Breast epithelium (tissue), 4 donors: ENCODE measurements at regions not wholly inside any gene's neighbourhood (a gene's known extent, or its start where the extent isn't known, plus 50 kb on each side); places are given as distances from the start of the nearest gene placed in this dataset.

ENCODE experiments used
- DNase-seq, 2 donors: peaks; one replicate each; pipeline ENCODE4 v3.0.0-alpha.2; 2019; ENCODE audit warnings: low spot score in 2 of 2
- H3K27ac ChIP-seq, 2 donors: fragments of 200-600 bp; sonication (generic) in 1 of 2; one replicate each; pipeline ENCODE4 v1.5.1; 2016 to 2019; ENCODE audit warnings: mild to moderate bottlenecking in 1 of 2
- H3K27me3 ChIP-seq, 2 donors: fragments of 200-600 bp; sonication (generic) in 1 of 2; one replicate each; pipeline versions ENCODE4 v1.5.1 to v1.6.0; 2017 to 2019; ENCODE audit warnings: control low read depth in 1 of 2, mild to moderate bottlenecking in 1 of 2
- H3K36me3 ChIP-seq: fragments of 200-600 bp; one replicate; pipeline ENCODE4 v1.5.1; 2019
- H3K4me1 ChIP-seq, 2 donors: fragments of 200-600 bp; sonication (generic); one replicate each; pipeline ENCODE4 v1.5.1; 2016 to 2019; ENCODE audit warnings: control low read depth in 1 of 2
- H3K4me3 ChIP-seq, 3 donors: fragments of 200-600 bp; sonication (generic); 1 replicate in 2 of 3; 2 replicates in 1 of 3; pipeline ENCODE4 v1.5.1; 2016 to 2019; ENCODE audit warnings: mild to moderate bottlenecking in 3 of 3, moderate library complexity in 2 of 3
- H3K9me3 ChIP-seq, 2 donors: fragments of 200-600 bp; sonication (generic) in 1 of 2; one replicate each; pipeline ENCODE4 v1.5.1; 2016 to 2019; ENCODE audit warnings: control low read depth in 1 of 2
- CTCF ChIP-seq, 3 donors: fragments of 450-650 bp; IDR thresholded peaks; one replicate each; pipeline ENCODE4 v1.5.1; 2016 to 2017; ENCODE audit warnings: antibody characterized with exemption in 3 of 3, mild to moderate bottlenecking in 3 of 3, moderate library complexity in 3 of 3
- POLR2A ChIP-seq: fragments of 450-650 bp; IDR thresholded peaks from one replicate; pipeline ENCODE4 v1.6.1; 2016; ENCODE audit warnings: antibody characterized with exemption, mild to moderate bottlenecking, moderate library complexity
- POLR2AphosphoS5 ChIP-seq, 3 donors: sonication (generic); formaldehyde crosslinking; IDR thresholded peaks; one replicate each; pipeline ENCODE4 v1.6.1; 2017; ENCODE audit warnings: antibody characterized with exemption in 3 of 3
- intact Hi-C: fragments of 100-400 bp; cut with DNase I; formaldehyde crosslinking; loops from one replicate; pipeline ENCODE4 v1.15.1; 2023; ENCODE audit warnings: low total_unique reads

- intact Hi-C loops = no loop called here
- no peaks in the 10 kb centered on the region for H3K36me3 ChIP-seq
- no peak for DNase-seq
- no peak overlapping the region for H3K27ac ChIP-seq
- H3K4me3 ChIP-seq = no peak overlapping the region
- no peaks in the 10 kb centered on the region for H3K4me1 ChIP-seq
- H3K9me3 ChIP-seq = no peaks in the 10 kb centered on the region
- TF ChIP-seq POLR2A (no peak), CTCF (IDR thresholded peaks at IDR 0.05) (no peak), POLR2AphosphoS5 (IDR thresholded peaks at IDR 0.05) (no peak)
- H3K27me3 ChIP-seq = no peaks in the 10 kb centered on the region
These were observed 782.9 kb upstream of the GOLIM4 start for GRCh38 chr3:168878655-168879054.

GRCh38 chr3:168877899-168878298 is 782.2 kb upstream of the GOLIM4 start:
- no peak for DNase-seq
- TF ChIP-seq CTCF (IDR thresholded peaks at IDR 0.05) = no peak
- no peak for TF ChIP-seq POLR2AphosphoS5 (IDR thresholded peaks at IDR 0.05)
- TF ChIP-seq POLR2A = no peak
- Histone ChIP-seq H3K4me1 (no peaks in the 10 kb centered on the region), H3K36me3 (no peaks in the 10 kb centered on the region), H3K27ac (no peak overlapping the region), H3K4me3 (no peak overlapping the region), H3K27me3 (no peaks in the 10 kb centered on the region), H3K9me3 (no peaks in the 10 kb centered on the region)
- intact Hi-C loops = no loop called here

GRCh38 chr3:168876346-168877035 is 780.8 kb upstream of the GOLIM4 start:
- H3K4me1 ChIP-seq = no peaks in the 10 kb centered on the region
- H3K9me3 ChIP-seq = no peaks in the 10 kb centered on the region
- H3K4me3 ChIP-seq = no peak overlapping the region
- H3K27ac ChIP-seq = no peak overlapping the region
- no peak for DNase-seq
- no peak for TF ChIP-seq POLR2A
- TF ChIP-seq CTCF (IDR thresholded peaks at IDR 0.05) = no peak
- TF ChIP-seq POLR2AphosphoS5 (IDR thresholded peaks at IDR 0.05) = no peak
- H3K27me3 ChIP-seq = no peaks in the 10 kb centered on the region
- intact Hi-C loops = no loop called here
- no peaks in the 10 kb centered on the region for H3K36me3 ChIP-seq

GRCh38 chr3:168872826-168873225 is 777.1 kb upstream of the GOLIM4 start:
- no peaks in the 10 kb centered on the region for H3K9me3 ChIP-seq
- DNase-seq = no peak
- H3K27me3 ChIP-seq = no peaks in the 10 kb centered on the region
- no peak overlapping the region for H3K4me3 ChIP-seq
- H3K36me3 ChIP-seq = no peaks in the 10 kb centered on the region
- intact Hi-C loops = no loop called here
- H3K27ac ChIP-seq = no peak overlapping the region
- H3K4me1 ChIP-seq = no peaks in the 10 kb centered on the region
- TF ChIP-seq CTCF (IDR thresholded peaks at IDR 0.05) (no peak), POLR2AphosphoS5 (IDR thresholded peaks at IDR 0.05) (no peak), POLR2A (no peak)

- Histone ChIP-seq H3K36me3 (no peaks in the 10 kb centered on the region), H3K9me3 (no peaks in the 10 kb centered on the region), H3K27ac (no peak overlapping the region), H3K4me3 (no peak overlapping the region), H3K27me3 (no peaks in the 10 kb centered on the region), H3K4me1 (no peaks in the 10 kb centered on the region)
- intact Hi-C loops = no loop called here
- TF ChIP-seq CTCF (IDR thresholded peaks at IDR 0.05) (no peak), POLR2AphosphoS5 (IDR thresholded peaks at IDR 0.05) (no peak), POLR2A (no peak)
- DNase-seq = no peak
These were observed 775.2 kb upstream of the GOLIM4 start for GRCh38 chr3:168870892-168871291.
